Muscle layer of duodenum (tissue), 2 donors: ENCODE measurements at regions not wholly inside any gene's neighbourhood (a gene's known extent, or its start where the extent isn't known, plus 50 kb on each side); places are given as distances from the start of the nearest gene placed in this dataset.

Source experiments
- H3K27ac ChIP-seq: one replicate; pipeline ENCODE4 v1.7.0; 2013; ENCODE audit warnings: mild to moderate bottlenecking, low read length
- H3K27me3 ChIP-seq: one replicate; pipeline ENCODE4 v1.7.0; 2013; ENCODE audit warnings: low read depth, mild to moderate bottlenecking, control low read depth, low read length
- H3K36me3 ChIP-seq, 2 donors: one replicate each; pipeline ENCODE4 v1.7.0; 2013; ENCODE audit warnings: low read length in 2 of 2, control low read depth in 1 of 2, mild to moderate bottlenecking in 1 of 2; ENCODE audit not compliant: insufficient read depth in 2 of 2, control insufficient read depth in 1 of 2
- H3K4me1 ChIP-seq, 2 donors: one replicate each; pipeline ENCODE4 v1.7.0; 2013; ENCODE audit warnings: low read length in 2 of 2, mild to moderate bottlenecking in 2 of 2, control low read depth in 1 of 2, moderate library complexity in 1 of 2; ENCODE audit not compliant: insufficient read depth in 2 of 2, control insufficient read depth in 1 of 2
- H3K4me3 ChIP-seq, 2 donors: one replicate each; pipeline ENCODE4 v1.7.0; 2013; ENCODE audit warnings: low read length in 2 of 2, low read depth in 1 of 2, mild to moderate bottlenecking in 1 of 2
- H3K9me3 ChIP-seq, 2 donors: one replicate each; pipeline ENCODE4 v1.7.0; 2013; ENCODE audit warnings: low read length in 2 of 2, control low read depth in 1 of 2, mild to moderate bottlenecking in 1 of 2; ENCODE audit not compliant: control insufficient read depth in 1 of 2
- donor health status: healthy.

GRCh38 chr2:52335727-52336126 is 1303.8 kb upstream of the NRXN1 start:
- no peaks in the 10 kb centered on the region for H3K9me3 ChIP-seq
- H3K4me1 ChIP-seq, result no peaks in the 10 kb centered on the region
- no peak overlapping the region for H3K27ac ChIP-seq
- H3K36me3 ChIP-seq, result no peaks in the 10 kb centered on the region
- H3K4me3 ChIP-seq, result no peak overlapping the region
- no peaks in the 10 kb centered on the region for H3K27me3 ChIP-seq

GRCh38 chr2:52334185-52334584 is 1302.3 kb upstream of the NRXN1 start:
- no peak overlapping the region for H3K27ac ChIP-seq
- no peaks in the 10 kb centered on the region for H3K4me1 ChIP-seq
- no peaks in the 10 kb centered on the region for H3K27me3 ChIP-seq
- no peaks in the 10 kb centered on the region for H3K9me3 ChIP-seq
- H3K36me3 ChIP-seq, result no peaks in the 10 kb centered on the region
- no peak overlapping the region for H3K4me3 ChIP-seq

- no peak overlapping the region for H3K27ac ChIP-seq
- peaks cover 0 to 9% of the 10 kb centered on the region in 2 donors for H3K9me3 ChIP-seq
- H3K27me3 ChIP-seq, result no peaks in the 10 kb centered on the region
- H3K4me3 ChIP-seq, result no peak overlapping the region
- H3K4me1 ChIP-seq, result no peaks in the 10 kb centered on the region
- H3K36me3 ChIP-seq, result no peaks in the 10 kb centered on the region
Observed at GRCh38 chr2:52327641-52328040, 1295.7 kb upstream of the NRXN1 start.

- no peak overlapping the region for H3K27ac ChIP-seq
- H3K27me3 ChIP-seq, result no peaks in the 10 kb centered on the region
- no peaks in the 10 kb centered on the region for H3K36me3 ChIP-seq
- H3K9me3 ChIP-seq, result no peaks in the 10 kb centered on the region
- no peaks in the 10 kb centered on the region for H3K4me1 ChIP-seq
- H3K4me3 ChIP-seq, result no peak overlapping the region
Observed at GRCh38 chr2:52314231-52314630, 1282.3 kb upstream of the NRXN1 start.

- H3K9me3 ChIP-seq, result no peaks in the 10 kb centered on the region
- H3K36me3 ChIP-seq, result no peaks in the 10 kb centered on the region
- no peaks in the 10 kb centered on the region for H3K27me3 ChIP-seq
- no peak overlapping the region for H3K4me3 ChIP-seq
- H3K27ac ChIP-seq, result no peak overlapping the region
- no peaks in the 10 kb centered on the region for H3K4me1 ChIP-seq
Observed at GRCh38 chr2:52312486-52312885, 1280.6 kb upstream of the NRXN1 start.

- Histone ChIP-seq H3K4me1 (no peaks in the 10 kb centered on the region), H3K36me3 (no peaks in the 10 kb centered on the region), H3K27ac (no peak overlapping the region), H3K27me3 (no peaks in the 10 kb centered on the region), H3K9me3 (no peaks in the 10 kb centered on the region), H3K4me3 (no peak overlapping the region)
Observed at GRCh38 chr2:52311862-52312261, 1279.9 kb upstream of the NRXN1 start.

GRCh38 chr2:52308156-52308555 is 1276.2 kb upstream of the NRXN1 start:
- Histone ChIP-seq H3K27me3 (no peaks in the 10 kb centered on the region), H3K27ac (no peak overlapping the region), H3K36me3 (no peaks in the 10 kb centered on the region), H3K4me3 (no peak overlapping the region), H3K9me3 (peaks cover 0 to 5% of the 10 kb centered on the region in 2 donors), H3K4me1 (no peaks in the 10 kb centered on the region)

- no peak overlapping the region for H3K27ac ChIP-seq
Observed at GRCh38 chr2:52294628-52295027, 1262.7 kb upstream of the NRXN1 start.

GRCh38 chr2:52292801-52293200 is 1260.9 kb upstream of the NRXN1 start:
- Histone ChIP-seq H3K4me1 (no peaks in the 10 kb centered on the region), H3K9me3 (no peaks in the 10 kb centered on the region), H3K36me3 (no peaks in the 10 kb centered on the region)

More at GRCh38 chr2:52294628-52295027, 1262.7 kb upstream of the NRXN1 start:
- no peak overlapping the region for H3K4me3 ChIP-seq
- no peaks in the 10 kb centered on the region for H3K27me3 ChIP-seq
- H3K4me1 ChIP-seq, result no peaks in the 10 kb centered on the region
- H3K36me3 ChIP-seq, result no peaks in the 10 kb centered on the region
- H3K9me3 ChIP-seq, result peaks cover 0 to 7% of the 10 kb centered on the region in 2 donors

GRCh38 chr2:52289741-52290140 is 1257.8 kb upstream of the NRXN1 start:
- H3K4me1 ChIP-seq, result no peaks in the 10 kb centered on the region
- H3K27me3 ChIP-seq, result no peaks in the 10 kb centered on the region
- no peaks in the 10 kb centered on the region for H3K9me3 ChIP-seq
- H3K4me3 ChIP-seq, result no peak overlapping the region
- H3K36me3 ChIP-seq, result no peaks in the 10 kb centered on the region
- no peak overlapping the region for H3K27ac ChIP-seq

More at GRCh38 chr2:52292801-52293200, 1260.9 kb upstream of the NRXN1 start:
- Histone ChIP-seq H3K4me3 (no peak overlapping the region), H3K27ac (no peak overlapping the region), H3K27me3 (no peaks in the 10 kb centered on the region)

- no peak overlapping the region for H3K4me3 ChIP-seq
- H3K9me3 ChIP-seq, result no peaks in the 10 kb centered on the region
- no peaks in the 10 kb centered on the region for H3K4me1 ChIP-seq
- H3K36me3 ChIP-seq, result no peaks in the 10 kb centered on the region
- H3K27me3 ChIP-seq, result no peaks in the 10 kb centered on the region
- no peak overlapping the region for H3K27ac ChIP-seq
Observed at GRCh38 chr2:52288596-52288995, 1256.7 kb upstream of the NRXN1 start.

GRCh38 chr2:52269696-52270485 is 1238.0 kb upstream of the NRXN1 start:
- no peaks in the 10 kb centered on the region for H3K4me1 ChIP-seq
- H3K27me3 ChIP-seq, result no peaks in the 10 kb centered on the region
- H3K36me3 ChIP-seq, result no peaks in the 10 kb centered on the region
- no peak overlapping the region for H3K27ac ChIP-seq
- H3K9me3 ChIP-seq, result peaks cover 0 to 4% of the 10 kb centered on the region in 2 donors
- no peak overlapping the region for H3K4me3 ChIP-seq
